Nephron (organoid): ENCODE measurements at regions not wholly inside any gene's neighbourhood (a gene's known extent, or its start where the extent isn't known, plus 50 kb on each side); places are given as distances from the start of the nearest gene placed in this dataset.

ENCODE experiments used
- H3K27ac Mint-ChIP-seq, 3 experiments: 2 replicates each; pipeline ENCODE4 v1.8.0; 2020; ENCODE audit warnings: mixed read lengths in 3 of 3, mild to moderate bottlenecking in 2 of 3, moderate library complexity in 1 of 3
- H3K27me3 Mint-ChIP-seq: 2 replicates; pipeline ENCODE4 v1.8.0; 2021; ENCODE audit warnings: low read depth, mild to moderate bottlenecking, moderate library complexity, mixed read lengths
- H3K36me3 Mint-ChIP-seq: 2 replicates; pipeline ENCODE4 v1.8.0; 2020; ENCODE audit warnings: low read depth, mixed read lengths
- H3K4me1 Mint-ChIP-seq: 2 replicates; pipeline ENCODE4 v1.8.0; 2020; ENCODE audit warnings: mixed read lengths
- H3K4me3 Mint-ChIP-seq, 3 experiments: 2 replicates each; pipeline ENCODE4 v1.8.0; 2020; ENCODE audit warnings: mild to moderate bottlenecking in 3 of 3, mixed read lengths in 3 of 3, moderate library complexity in 2 of 3
- H3K9me3 Mint-ChIP-seq: 2 replicates; pipeline ENCODE4 v1.8.0; 2020; ENCODE audit warnings: mixed read lengths
- TF ChIP-seq, protein P1 (sequence below), 3 experiments: fragments of 200-600 bp; sonication (generic); IDR thresholded peaks; one replicate each; pipeline ENCODE4 v1.5.0; 2021; ENCODE audit warnings: antibody characterized with exemption in 3 of 3; ENCODE audit not compliant: unreplicated experiment in 3 of 3

DNA sequence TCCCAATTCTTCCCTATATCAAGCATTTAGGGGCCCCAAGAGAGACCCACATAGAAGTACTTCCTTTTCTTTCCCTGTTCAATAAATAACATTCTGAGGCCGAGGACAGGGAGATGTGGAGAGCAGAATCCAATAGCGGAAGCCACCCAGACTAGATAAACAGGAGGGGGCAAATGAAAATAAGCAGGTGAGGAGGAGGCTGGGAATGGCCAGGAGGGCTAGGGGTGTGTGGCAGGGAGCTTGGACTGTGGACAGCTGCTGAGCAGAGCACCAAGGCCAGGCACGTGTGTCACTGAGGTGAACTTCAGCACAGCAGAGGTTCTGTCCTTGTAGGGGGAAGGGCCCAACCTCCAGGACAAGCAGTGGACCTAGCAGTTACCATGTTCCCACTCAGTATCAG lies 339.2 kb downstream of the FOXA2 start:
- TF ChIP-seq, protein P1, sequence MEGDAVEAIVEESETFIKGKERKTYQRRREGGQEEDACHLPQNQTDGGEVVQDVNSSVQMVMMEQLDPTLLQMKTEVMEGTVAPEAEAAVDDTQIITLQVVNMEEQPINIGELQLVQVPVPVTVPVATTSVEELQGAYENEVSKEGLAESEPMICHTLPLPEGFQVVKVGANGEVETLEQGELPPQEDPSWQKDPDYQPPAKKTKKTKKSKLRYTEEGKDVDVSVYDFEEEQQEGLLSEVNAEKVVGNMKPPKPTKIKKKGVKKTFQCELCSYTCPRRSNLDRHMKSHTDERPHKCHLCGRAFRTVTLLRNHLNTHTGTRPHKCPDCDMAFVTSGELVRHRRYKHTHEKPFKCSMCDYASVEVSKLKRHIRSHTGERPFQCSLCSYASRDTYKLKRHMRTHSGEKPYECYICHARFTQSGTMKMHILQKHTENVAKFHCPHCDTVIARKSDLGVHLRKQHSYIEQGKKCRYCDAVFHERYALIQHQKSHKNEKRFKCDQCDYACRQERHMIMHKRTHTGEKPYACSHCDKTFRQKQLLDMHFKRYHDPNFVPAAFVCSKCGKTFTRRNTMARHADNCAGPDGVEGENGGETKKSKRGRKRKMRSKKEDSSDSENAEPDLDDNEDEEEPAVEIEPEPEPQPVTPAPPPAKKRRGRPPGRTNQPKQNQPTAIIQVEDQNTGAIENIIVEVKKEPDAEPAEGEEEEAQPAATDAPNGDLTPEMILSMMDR (IDR thresholded peaks at IDR 0.05; ENCODE audit: unreplicated experiment in 3 of 3) = no peak
- Mint-ChIP-seq H3K36me3 (no peaks in the 10 kb centered on the region), H3K9me3 (no peaks in the 10 kb centered on the region)

DNA sequence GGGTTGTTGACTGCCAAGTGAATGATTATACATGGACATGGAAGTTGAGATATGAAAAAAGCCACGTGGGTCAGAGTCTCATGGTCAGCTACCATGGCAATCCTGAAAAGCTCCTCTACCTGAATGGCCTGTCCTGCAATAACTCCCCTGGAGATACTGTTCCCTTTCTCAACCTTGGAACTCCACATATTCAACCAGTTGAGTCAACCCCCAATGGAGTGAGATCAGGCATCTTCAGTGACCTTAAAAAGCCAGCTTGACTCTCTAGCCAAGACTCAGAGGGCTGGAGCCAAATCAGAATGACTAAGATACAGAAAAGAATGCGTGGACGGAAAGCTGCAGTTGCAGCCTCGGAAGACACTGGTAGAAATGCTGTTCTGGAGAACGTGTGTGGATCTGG lies 341.3 kb downstream of the FOXA2 start:
- no peaks in the 10 kb centered on the region for H3K36me3 Mint-ChIP-seq
- H3K9me3 Mint-ChIP-seq = no peaks in the 10 kb centered on the region
- TF ChIP-seq, protein P1 (IDR thresholded peaks at IDR 0.05; ENCODE audit: unreplicated experiment in 3 of 3) = no peak
- no peak overlapping the region for H3K4me3 Mint-ChIP-seq
- peaks cover 13% of the 10 kb centered on the region for H3K27me3 Mint-ChIP-seq
- H3K4me1 Mint-ChIP-seq = no peaks in the 10 kb centered on the region
- H3K27ac Mint-ChIP-seq = no peak overlapping the region

More for the DNA sequence above, 339.2 kb downstream of the FOXA2 start:
- Mint-ChIP-seq H3K4me1 (no peaks in the 10 kb centered on the region), H3K4me3 (no peak overlapping the region), H3K27me3 (peaks cover 16% of the 10 kb centered on the region), H3K27ac (no peak overlapping the region)

DNA sequence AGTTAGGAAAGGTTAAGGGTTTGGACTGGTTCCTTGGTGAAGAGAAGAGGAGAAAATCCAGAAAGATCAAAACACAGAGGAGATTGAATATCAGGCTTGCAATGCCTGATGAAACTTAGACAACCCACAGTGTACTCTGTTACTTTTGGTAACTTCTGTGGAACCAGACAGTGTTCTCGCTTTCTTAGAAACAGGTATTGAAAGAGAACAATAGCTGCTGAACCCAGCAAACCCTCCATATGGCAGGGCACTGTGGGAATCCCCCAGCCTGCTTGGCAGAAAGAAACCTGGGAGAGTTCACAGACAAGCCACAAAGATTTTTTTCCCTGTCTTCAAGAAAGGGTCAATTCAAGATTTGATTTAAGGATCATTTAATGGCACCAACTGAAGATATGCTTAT lies 342.8 kb downstream of the FOXA2 start:
- Mint-ChIP-seq H3K9me3 (no peaks in the 10 kb centered on the region), H3K36me3 (no peaks in the 10 kb centered on the region), H3K4me1 (no peaks in the 10 kb centered on the region), H3K27ac (no peak overlapping the region), H3K27me3 (peaks cover 12% of the 10 kb centered on the region), H3K4me3 (no peak overlapping the region)
- TF ChIP-seq, protein P1 (IDR thresholded peaks at IDR 0.05; ENCODE audit: unreplicated experiment in 3 of 3) = no peak

DNA sequence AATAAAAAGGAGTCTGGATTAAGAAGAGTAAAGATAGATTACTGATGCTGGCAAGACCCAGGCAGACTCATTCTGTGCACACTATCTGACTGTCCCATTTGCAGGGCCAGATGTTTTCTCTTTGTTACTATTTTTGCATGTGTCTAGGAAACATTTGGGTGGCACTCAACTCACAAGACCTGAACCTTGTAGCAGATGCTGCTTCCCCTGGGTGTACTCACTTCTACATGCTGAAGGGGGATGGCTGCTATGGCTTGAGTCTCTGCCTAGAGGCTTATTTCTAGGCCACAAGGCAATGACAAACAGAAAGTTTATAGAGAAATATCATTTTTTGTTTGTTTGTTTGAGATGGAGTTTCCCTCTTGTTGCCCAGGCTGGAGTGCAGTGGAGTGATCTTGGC lies 351.4 kb downstream of the FOXA2 start:
- Mint-ChIP-seq H3K27ac (no peak overlapping the region), H3K27me3 (peaks cover 16% of the 10 kb centered on the region), H3K4me3 (no peak overlapping the region), H3K9me3 (no peaks in the 10 kb centered on the region), H3K36me3 (no peaks in the 10 kb centered on the region), H3K4me1 (peaks cover 19% of the 10 kb centered on the region)
- TF ChIP-seq, protein P1 (IDR thresholded peaks at IDR 0.05; ENCODE audit: unreplicated experiment in 3 of 3) = no peak

DNA sequence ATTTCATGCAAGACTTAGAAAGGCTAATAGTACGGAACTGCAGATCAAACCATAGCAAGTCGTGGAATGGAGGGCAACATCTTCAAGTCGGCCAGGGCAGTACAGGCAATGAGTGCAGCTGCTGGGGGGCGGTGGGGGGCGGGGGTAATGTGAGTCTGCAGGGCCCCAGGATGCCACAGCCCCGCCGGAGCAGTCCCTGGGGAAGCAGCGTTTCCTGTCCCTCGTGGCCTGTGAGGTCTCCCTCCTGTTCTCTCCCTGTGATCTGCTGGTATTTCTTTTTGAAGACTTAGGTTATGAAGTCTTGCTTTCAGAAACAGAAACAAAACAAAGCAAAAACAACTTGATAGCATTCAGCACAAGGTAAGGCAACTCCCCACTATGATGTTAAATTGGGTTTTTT lies 351.9 kb downstream of the FOXA2 start:
- peaks cover 14% of the 10 kb centered on the region for H3K27me3 Mint-ChIP-seq
- no peak overlapping the region for H3K27ac Mint-ChIP-seq
- TF ChIP-seq, protein P1 (IDR thresholded peaks at IDR 0.05; ENCODE audit: unreplicated experiment in 3 of 3) = no peak
- H3K4me3 Mint-ChIP-seq = no peak overlapping the region
- H3K9me3 Mint-ChIP-seq = no peaks in the 10 kb centered on the region
- peaks cover 20% of the 10 kb centered on the region for H3K4me1 Mint-ChIP-seq
- H3K36me3 Mint-ChIP-seq = no peaks in the 10 kb centered on the region

DNA sequence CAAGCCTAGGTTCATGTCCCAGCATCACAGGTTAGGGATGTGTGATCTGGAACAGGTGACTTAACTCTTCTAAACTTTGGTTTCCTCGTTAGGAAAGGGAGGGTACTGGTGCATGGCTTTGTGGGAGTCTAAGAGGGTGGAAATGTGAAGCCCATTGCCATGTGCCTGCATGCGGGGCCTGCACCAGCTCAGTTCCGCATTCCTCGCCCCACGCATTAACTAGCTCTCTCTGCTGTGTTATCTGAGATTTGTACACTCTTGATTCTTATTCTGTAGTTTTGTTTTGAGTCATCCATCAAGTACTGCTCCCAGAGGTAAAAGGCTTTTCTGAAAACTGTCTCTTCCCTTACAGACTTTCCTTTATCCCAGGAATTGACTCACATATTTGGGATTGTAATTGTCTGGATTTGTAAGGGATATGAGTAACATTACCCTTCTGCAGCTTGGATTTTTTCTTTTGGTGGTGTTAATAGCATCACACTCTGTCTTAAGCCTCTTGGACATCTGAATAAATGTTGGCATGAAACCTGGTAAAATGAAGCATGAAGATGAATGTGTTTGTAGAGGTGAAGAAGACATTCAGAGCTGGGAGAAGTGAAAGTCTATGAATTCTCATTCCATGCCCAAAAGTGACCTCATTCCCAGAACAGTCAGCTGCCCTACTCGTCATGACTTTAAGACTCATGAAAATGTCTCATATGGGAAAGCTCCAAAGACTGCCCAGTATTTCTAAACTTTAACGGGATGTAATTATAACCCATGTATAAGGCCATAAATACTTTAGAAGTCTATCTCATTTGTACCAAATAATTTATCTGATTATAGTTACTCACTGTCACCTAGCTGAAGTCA lies 357.3 kb downstream of the FOXA2 start:
- Mint-ChIP-seq H3K27me3 (no peaks in the 10 kb centered on the region), H3K9me3 (peaks cover 2% of the 10 kb centered on the region), H3K36me3 (no peaks in the 10 kb centered on the region), H3K4me1 (peaks cover 17% of the 10 kb centered on the region), H3K27ac (peak overlapping the region in 2 of 3 experiments; percentile 0 to 17), H3K4me3 (no peak overlapping the region)
- TF ChIP-seq, protein P1 (IDR thresholded peaks at IDR 0.05; ENCODE audit: unreplicated experiment in 3 of 3) = no peak
